Skeletal muscle satellite cell (primary cell): ENCODE measurements at regions not wholly inside any gene's neighbourhood (a gene's known extent, or its start where the extent isn't known, plus 50 kb on each side); places are given as distances from the start of the nearest gene placed in this dataset.

Experiments used
- H3K27me3 ChIP-seq: 2 replicates; pipeline ENCODE4 v1.7.0; 2013; ENCODE audit warnings: low read length; ENCODE audit not compliant: control insufficient read depth, insufficient read depth
- H3K36me3 ChIP-seq: 2 replicates; pipeline ENCODE4 v1.7.0; 2013; ENCODE audit warnings: mild to moderate bottlenecking, control low read depth, low read length; ENCODE audit not compliant: insufficient read depth
- H3K4me1 ChIP-seq: 2 replicates; pipeline ENCODE4 v1.7.0; 2013; ENCODE audit warnings: low read length; ENCODE audit not compliant: control insufficient read depth, insufficient read depth
- H3K4me2 ChIP-seq: 2 replicates; pipeline ENCODE4 v1.7.0; 2013; ENCODE audit warnings: mild to moderate bottlenecking, low read length
- H3K4me3 ChIP-seq: 2 replicates; pipeline ENCODE4 v1.7.0; 2013; ENCODE audit warnings: low read length
- H3K9ac ChIP-seq: 2 replicates; pipeline ENCODE4 v1.7.0; 2013; ENCODE audit warnings: mild to moderate bottlenecking, low read depth, low read length, moderate library complexity
- H3K9me3 ChIP-seq: replicated peaks from 2 replicates; pipeline ENCODE4 v1.7.0; 2013; ENCODE audit warnings: mild to moderate bottlenecking, control low read depth, low read length

- Histone ChIP-seq H3K36me3 (no peaks in the 10 kb centered on the region), H3K4me1 (no peaks in the 10 kb centered on the region), H3K4me2 (no peak overlapping the region), H3K9me3 (no peaks in the 10 kb centered on the region), H3K27me3 (no peaks in the 10 kb centered on the region), H3K9ac (no peak overlapping the region), H3K4me3 (no peak overlapping the region)
Observed at GRCh38 chr12:33555128-33555527, 115.5 kb upstream of the SYT10 start.

DNA sequence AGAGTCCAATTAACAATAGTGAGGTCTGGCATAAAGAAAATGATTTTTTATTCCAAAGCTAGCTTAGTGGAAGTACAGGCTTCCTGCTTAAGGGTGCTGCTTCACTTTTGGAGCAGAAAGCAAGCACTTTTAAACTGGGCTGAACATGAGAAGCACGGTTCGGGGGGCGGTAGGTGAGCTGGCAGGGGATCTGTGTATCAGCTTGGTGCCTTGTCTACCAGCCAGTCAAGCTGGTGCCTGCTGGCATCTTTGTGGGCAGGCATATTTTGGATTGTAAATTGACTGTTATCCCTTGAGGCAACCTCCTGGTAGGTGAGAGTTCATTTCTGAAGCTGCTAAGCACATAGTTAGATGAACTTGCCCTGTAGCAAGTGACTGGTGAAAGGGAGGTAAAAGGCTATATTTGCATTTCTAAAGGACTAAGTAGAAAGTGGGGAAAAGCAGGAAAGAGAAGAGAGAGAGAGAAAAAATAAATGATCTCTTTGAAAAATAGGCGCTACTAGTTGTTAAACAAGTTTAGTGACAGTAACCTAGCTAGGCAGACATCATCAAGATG lies 121.1 kb upstream of the SYT10 start:
- no peak overlapping the region for H3K9ac ChIP-seq
- H3K4me1 ChIP-seq: no peaks in the 10 kb centered on the region
- no peaks in the 10 kb centered on the region for H3K36me3 ChIP-seq
- no peaks in the 10 kb centered on the region for H3K9me3 ChIP-seq
- H3K4me3 ChIP-seq: no peak overlapping the region
- no peak overlapping the region for H3K4me2 ChIP-seq
- no peaks in the 10 kb centered on the region for H3K27me3 ChIP-seq

- H3K4me2 ChIP-seq: no peak overlapping the region
- H3K4me3 ChIP-seq: no peak overlapping the region
- no peaks in the 10 kb centered on the region for H3K27me3 ChIP-seq
- H3K4me1 ChIP-seq: no peaks in the 10 kb centered on the region
- no peaks in the 10 kb centered on the region for H3K9me3 ChIP-seq
- H3K36me3 ChIP-seq: no peaks in the 10 kb centered on the region
- H3K9ac ChIP-seq: no peak overlapping the region
Observed at GRCh38 chr12:33562401-33562800, 122.8 kb upstream of the SYT10 start.

GRCh38 chr12:33566403-33566802 lies 126.8 kb upstream of the SYT10 start:
- Histone ChIP-seq H3K36me3 (no peaks in the 10 kb centered on the region), H3K9me3 (no peaks in the 10 kb centered on the region), H3K9ac (no peak overlapping the region), H3K4me2 (no peak overlapping the region), H3K4me1 (no peaks in the 10 kb centered on the region), H3K27me3 (no peaks in the 10 kb centered on the region), H3K4me3 (no peak overlapping the region)

GRCh38 chr12:33575346-33575745 lies 135.7 kb upstream of the SYT10 start:
- H3K4me2 ChIP-seq: no peak overlapping the region
- H3K9me3 ChIP-seq: no peaks in the 10 kb centered on the region
- no peaks in the 10 kb centered on the region for H3K4me1 ChIP-seq
- H3K9ac ChIP-seq: no peak overlapping the region
- H3K27me3 ChIP-seq: no peaks in the 10 kb centered on the region
- H3K4me3 ChIP-seq: no peak overlapping the region
- no peaks in the 10 kb centered on the region for H3K36me3 ChIP-seq

GRCh38 chr12:33581613-33582122 lies 142.0 kb upstream of the SYT10 start:
- peaks cover 3% of the 10 kb centered on the region for H3K4me1 ChIP-seq
- no peak overlapping the region for H3K9ac ChIP-seq
- H3K4me2 ChIP-seq: no peak overlapping the region
- no peaks in the 10 kb centered on the region for H3K27me3 ChIP-seq
- H3K36me3 ChIP-seq: no peaks in the 10 kb centered on the region
- H3K4me3 ChIP-seq: no peak overlapping the region
- H3K9me3 ChIP-seq: no peaks in the 10 kb centered on the region

- H3K36me3 ChIP-seq: no peaks in the 10 kb centered on the region
- peaks cover 18% of the 10 kb centered on the region for H3K4me1 ChIP-seq
- peak overlapping the region; percentile 31 for H3K9ac ChIP-seq
- H3K4me3 ChIP-seq: no peak overlapping the region
- no peaks in the 10 kb centered on the region for H3K9me3 ChIP-seq
- no peak overlapping the region for H3K4me2 ChIP-seq
- no peaks in the 10 kb centered on the region for H3K27me3 ChIP-seq
Observed at GRCh38 chr12:33586576-33586975, 147.0 kb upstream of the SYT10 start.

DNA sequence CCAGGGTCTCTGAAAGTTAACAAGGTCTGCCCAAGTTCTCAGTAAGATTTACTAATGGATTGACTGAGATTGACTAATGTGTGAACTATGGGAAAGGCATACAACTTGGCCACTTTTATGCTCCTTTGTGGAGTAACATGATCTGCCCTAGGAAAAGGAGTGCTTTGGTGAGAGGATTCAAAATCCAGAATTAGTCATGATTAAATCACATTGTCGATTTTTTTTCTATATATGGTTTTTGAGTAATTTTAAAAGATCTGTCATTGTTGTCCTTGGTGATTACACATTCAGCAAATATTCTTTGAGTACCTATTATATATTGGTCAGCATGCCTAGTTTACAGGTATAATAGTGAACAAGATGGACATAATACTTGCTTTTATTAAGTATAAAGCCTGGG lies 147.7 kb upstream of the SYT10 start:
- Histone ChIP-seq H3K36me3 (no peaks in the 10 kb centered on the region), H3K9me3 (no peaks in the 10 kb centered on the region), H3K4me1 (peaks cover 18% of the 10 kb centered on the region), H3K4me3 (no peak overlapping the region), H3K27me3 (no peaks in the 10 kb centered on the region), H3K4me2 (peak overlapping the region; percentile 65), H3K9ac (peak overlapping the region; percentile 72)

GRCh38 chr12:33587784-33588712 lies 148.4 kb upstream of the SYT10 start:
- Histone ChIP-seq H3K4me3 (peak overlapping the region; percentile 43), H3K9ac (peak overlapping the region; percentile 72), H3K36me3 (no peaks in the 10 kb centered on the region), H3K4me2 (peak overlapping the region; percentile 65), H3K4me1 (peaks cover 18% of the 10 kb centered on the region), H3K27me3 (no peaks in the 10 kb centered on the region), H3K9me3 (no peaks in the 10 kb centered on the region)

GRCh38 chr12:33588725-33589405 lies 149.2 kb upstream of the SYT10 start:
- Histone ChIP-seq H3K4me1 (peaks cover 18% of the 10 kb centered on the region), H3K4me2 (no peak overlapping the region), H3K9ac (peak overlapping the region; percentile 55), H3K9me3 (no peaks in the 10 kb centered on the region), H3K27me3 (no peaks in the 10 kb centered on the region), H3K4me3 (no peak overlapping the region), H3K36me3 (no peaks in the 10 kb centered on the region)

GRCh38 chr12:33589576-33590114 lies 150.0 kb upstream of the SYT10 start:
- no peaks in the 10 kb centered on the region for H3K27me3 ChIP-seq
- peaks cover 18% of the 10 kb centered on the region for H3K4me1 ChIP-seq
- H3K4me2 ChIP-seq: no peak overlapping the region

More at GRCh38 chr12:33589576-33590114, 150.0 kb upstream of the SYT10 start:
- Histone ChIP-seq H3K4me3 (no peak overlapping the region), H3K9me3 (no peaks in the 10 kb centered on the region), H3K36me3 (no peaks in the 10 kb centered on the region), H3K9ac (no peak overlapping the region)
